Epithelial cell of proximal tubule (primary cell): ENCODE measurements at regions not wholly inside any gene's neighbourhood (a gene's known extent, or its start where the extent isn't known, plus 50 kb on each side); places are given as distances from the start of the nearest gene placed in this dataset.

Experiments used
- DNase-seq: peaks from one replicate; pipeline ENCODE4 v3.0.0-alpha.2; 2011; ENCODE audit warnings: low read depth
- H3K4me3 ChIP-seq: 2 replicates; pipeline ENCODE4 v1.5.1; 2011; ENCODE audit warnings: low read depth, mild to moderate bottlenecking, low read length
- TF ChIP-seq, protein P1 (sequence below): conservative IDR thresholded peaks from 2 replicates; pipeline ENCODE4 v1.5.1; 2012; ENCODE audit warnings: low read depth, mild to moderate bottlenecking, low read length

DNA sequence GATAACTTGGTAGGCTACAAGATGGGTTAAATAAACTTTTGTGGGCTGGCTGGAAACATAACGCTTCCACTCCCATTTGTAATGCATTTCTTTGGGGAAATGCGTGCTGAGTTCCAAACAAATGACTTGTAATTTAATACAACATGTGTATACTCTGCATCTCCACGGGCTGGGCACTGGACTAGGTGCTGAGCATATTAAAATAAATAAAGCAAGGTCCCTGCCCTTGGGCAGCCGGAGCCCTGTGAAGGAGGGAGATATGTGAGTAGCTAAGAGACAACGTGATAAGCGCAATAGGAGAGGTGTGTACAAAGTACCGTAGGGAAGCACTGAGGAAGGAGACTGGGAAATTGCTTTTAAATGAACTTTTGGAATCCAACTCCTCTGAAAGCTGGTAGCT, 147.2 kb upstream of the RBPJ start:
- DNase-seq = no peak
- TF ChIP-seq, protein P1, sequence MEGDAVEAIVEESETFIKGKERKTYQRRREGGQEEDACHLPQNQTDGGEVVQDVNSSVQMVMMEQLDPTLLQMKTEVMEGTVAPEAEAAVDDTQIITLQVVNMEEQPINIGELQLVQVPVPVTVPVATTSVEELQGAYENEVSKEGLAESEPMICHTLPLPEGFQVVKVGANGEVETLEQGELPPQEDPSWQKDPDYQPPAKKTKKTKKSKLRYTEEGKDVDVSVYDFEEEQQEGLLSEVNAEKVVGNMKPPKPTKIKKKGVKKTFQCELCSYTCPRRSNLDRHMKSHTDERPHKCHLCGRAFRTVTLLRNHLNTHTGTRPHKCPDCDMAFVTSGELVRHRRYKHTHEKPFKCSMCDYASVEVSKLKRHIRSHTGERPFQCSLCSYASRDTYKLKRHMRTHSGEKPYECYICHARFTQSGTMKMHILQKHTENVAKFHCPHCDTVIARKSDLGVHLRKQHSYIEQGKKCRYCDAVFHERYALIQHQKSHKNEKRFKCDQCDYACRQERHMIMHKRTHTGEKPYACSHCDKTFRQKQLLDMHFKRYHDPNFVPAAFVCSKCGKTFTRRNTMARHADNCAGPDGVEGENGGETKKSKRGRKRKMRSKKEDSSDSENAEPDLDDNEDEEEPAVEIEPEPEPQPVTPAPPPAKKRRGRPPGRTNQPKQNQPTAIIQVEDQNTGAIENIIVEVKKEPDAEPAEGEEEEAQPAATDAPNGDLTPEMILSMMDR = no peak
- H3K4me3 ChIP-seq = no peak overlapping the region

DNA sequence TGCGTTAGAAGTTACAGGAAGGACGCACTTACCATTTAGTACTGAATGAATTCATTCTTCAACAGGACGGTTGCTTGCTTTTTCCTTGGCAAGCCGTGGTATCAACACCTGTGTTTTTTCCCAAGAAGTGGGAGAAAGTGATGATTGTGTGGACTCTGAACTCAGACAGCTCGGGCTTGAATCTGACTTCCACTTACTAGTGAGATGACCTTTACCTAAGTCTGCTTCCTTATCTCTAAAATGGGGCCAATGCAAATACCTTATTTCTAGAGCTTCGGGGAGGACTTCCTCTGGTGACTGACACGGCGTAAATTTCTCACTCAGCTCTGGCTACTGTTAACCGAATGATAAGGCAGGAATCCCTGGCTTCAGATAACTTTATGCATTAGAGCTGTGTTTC, 146.8 kb upstream of the RBPJ start:
- H3K4me3 ChIP-seq = no peak overlapping the region
- TF ChIP-seq, protein P1 = no peak
- DNase-seq = no peak

- TF ChIP-seq, protein P1 = no peak
- no peak overlapping the region for H3K4me3 ChIP-seq
- DNase-seq = no peak
These were observed 145.6 kb upstream of the RBPJ start for GRCh38 chr4:26175006-26175786.

GRCh38 chr4:26175905-26176470, 144.8 kb upstream of the RBPJ start:
- TF ChIP-seq, protein P1 = no peak
- H3K4me3 ChIP-seq = no peak overlapping the region
- no peak for DNase-seq

DNA sequence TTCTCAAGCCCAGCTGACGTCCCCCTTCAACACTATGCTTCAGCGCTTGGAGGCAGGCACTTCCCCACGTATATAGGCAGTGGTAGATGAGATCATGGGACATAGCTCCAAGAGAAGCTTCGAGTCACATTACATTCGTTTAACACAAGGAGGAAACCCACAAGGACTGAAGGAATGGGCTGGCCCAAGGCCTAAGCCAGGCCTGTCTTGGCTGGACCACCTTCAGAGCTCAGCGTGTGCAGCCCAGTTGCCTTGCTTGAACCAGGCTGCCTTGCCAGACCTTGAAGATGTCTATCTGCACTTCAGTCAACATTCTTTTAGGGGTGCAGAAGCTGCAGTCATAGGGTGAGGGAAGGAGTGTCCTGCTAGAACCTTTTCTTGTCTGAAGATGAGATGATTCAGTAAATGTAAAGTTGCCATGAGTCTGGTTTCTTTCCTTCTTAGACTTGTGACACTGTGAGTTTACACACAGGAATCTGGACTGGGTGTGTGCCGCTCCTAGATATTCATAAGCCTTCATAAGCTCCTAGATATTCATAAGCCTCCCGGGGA, 144.1 kb upstream of the RBPJ start:
- TF ChIP-seq, protein P1 = no peak
- H3K4me3 ChIP-seq = no peak overlapping the region
- no peak for DNase-seq

DNA sequence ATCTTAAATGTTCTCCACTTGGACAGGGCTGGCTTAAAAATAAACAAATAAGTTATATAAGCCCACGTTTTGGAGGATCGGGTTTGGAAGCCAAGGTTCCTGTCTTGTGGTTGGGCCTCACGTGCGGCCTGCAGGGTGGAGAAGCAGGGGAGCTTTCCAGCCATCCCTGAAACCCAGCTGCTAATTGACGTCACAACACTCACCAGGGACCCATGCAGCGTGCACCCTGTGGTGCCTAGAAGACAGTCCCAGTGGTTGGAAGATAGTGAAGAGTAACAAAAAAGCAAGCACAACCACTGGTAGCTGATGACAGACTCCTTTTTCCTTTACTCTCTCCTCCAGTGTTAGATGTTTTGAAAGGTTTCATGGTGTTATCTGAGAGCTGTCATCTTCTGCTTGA, 142.0 kb upstream of the RBPJ start:
- DNase-seq = no peak
- TF ChIP-seq, protein P1 = no peak
- no peak overlapping the region for H3K4me3 ChIP-seq
